ENCODE measurements at regions not wholly inside any gene's neighbourhood (a gene's known extent, or its start where the extent isn't known, plus 50 kb on each side); places are given as distances from the start of the nearest gene placed in this dataset.
A peak's percentile ranks its signal among the peaks of the same experiment; 100 is the strongest.

- Histone ChIP-seq H3K27me3 (ENCODE audit: low read depth, low read length) (no peaks in the 10 kb centered on the region), H2AFZ (ENCODE audit: low read depth, low read length) (peak overlapping the region; percentile 56; the same call in 1 of the 2 replicates), H4K20me1 (ENCODE audit: insufficient read depth, low read length) (no peaks in the 10 kb centered on the region), H3K4me3 (ENCODE audit: low read length) (peak overlapping the region; percentile 68), H3K36me3 (replicated peaks; ENCODE audit: low read depth, low read length) (peaks cover 16% of the 10 kb centered on the region), H3K9ac (ENCODE audit: low read length) (peak overlapping the region; percentile 70), H3K27ac (ENCODE audit: low read length) (peak overlapping the region; percentile 95), H3K4me2 (ENCODE audit: low read length) (peak overlapping the region; percentile 83), H3K4me1 (ENCODE audit: low read length) (peaks cover 56% of the 10 kb centered on the region), H3K79me2 (ENCODE audit: low read length) (no peaks in the 10 kb centered on the region), H3K9me3 (ENCODE audit: insufficient read depth, low read length) (no peaks in the 10 kb centered on the region; the same call in 1 of the 2 replicates)
- TF ChIP-seq CTCF (IDR thresholded peaks at IDR 0.05; ENCODE audit: low read depth, low read length) (no peak), EZH2phosphoT487 (IDR thresholded peaks at IDR 0.05; ENCODE audit: low read depth) (no peak)
These were observed 244.6 kb upstream of the ANO3 start for GRCh38 chr11:26087120-26087935.

DNA sequence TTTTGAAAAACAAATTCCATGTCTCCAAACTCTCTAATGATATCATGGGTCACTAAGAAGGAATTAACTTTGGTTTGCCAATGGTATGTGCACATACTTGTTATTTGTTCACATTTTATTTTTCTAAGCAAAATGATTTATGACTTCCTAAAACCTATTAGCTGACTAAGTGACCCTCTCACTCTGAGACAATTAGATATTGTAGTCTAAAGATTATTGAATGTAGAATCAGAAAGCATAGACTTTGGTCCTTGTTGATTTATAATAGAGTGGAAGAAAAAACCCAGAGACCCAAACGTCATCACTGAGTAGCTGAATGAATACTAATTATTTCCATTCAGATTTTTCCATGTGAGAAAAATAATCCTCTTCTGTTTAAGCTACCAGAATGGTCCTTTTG lies 243.5 kb upstream of the ANO3 start:
- H3K4me1 ChIP-seq (ENCODE audit: low read length) = peaks cover 65% of the 10 kb centered on the region
- H4K20me1 ChIP-seq (ENCODE audit: insufficient read depth, low read length) = no peaks in the 10 kb centered on the region
- H3K79me2 ChIP-seq (ENCODE audit: low read length) = no peaks in the 10 kb centered on the region
- H3K9ac ChIP-seq (ENCODE audit: low read length) = peak overlapping the region; percentile 70; the same call in 1 of the 2 replicates
- no peak overlapping the region for H3K4me3 ChIP-seq (ENCODE audit: low read length)
- H3K27me3 ChIP-seq (ENCODE audit: low read depth, low read length) = no peaks in the 10 kb centered on the region
- H3K36me3 ChIP-seq (replicated peaks; ENCODE audit: low read depth, low read length) = peaks cover 16% of the 10 kb centered on the region
- peak overlapping the region; percentile 95 for H3K27ac ChIP-seq (ENCODE audit: low read length)
- no peaks in the 10 kb centered on the region; the same call in 1 of the 2 replicates for H3K9me3 ChIP-seq (ENCODE audit: insufficient read depth, low read length)
- TF ChIP-seq EZH2phosphoT487 (IDR thresholded peaks at IDR 0.05; ENCODE audit: low read depth) (no peak), CTCF (IDR thresholded peaks at IDR 0.05; ENCODE audit: low read depth, low read length) (no peak)
- no peak overlapping the region for H3K4me2 ChIP-seq (ENCODE audit: low read length)
- H2AFZ ChIP-seq (ENCODE audit: low read depth, low read length) = peak overlapping the region; percentile 34; the same call in 1 of the 2 replicates

GRCh38 chr11:26090651-26091050 lies 241.3 kb upstream of the ANO3 start:
- H4K20me1 ChIP-seq (ENCODE audit: insufficient read depth, low read length) = no peaks in the 10 kb centered on the region
- H3K9ac ChIP-seq (ENCODE audit: low read length) = no peak overlapping the region
- H3K79me2 ChIP-seq (ENCODE audit: low read length) = no peaks in the 10 kb centered on the region
- no peaks in the 10 kb centered on the region; the same call in 1 of the 2 replicates for H3K9me3 ChIP-seq (ENCODE audit: insufficient read depth, low read length)
- TF ChIP-seq CTCF (IDR thresholded peaks at IDR 0.05; ENCODE audit: low read depth, low read length) (no peak), EZH2phosphoT487 (IDR thresholded peaks at IDR 0.05; ENCODE audit: low read depth) (no peak)
- no peak overlapping the region for H3K4me3 ChIP-seq (ENCODE audit: low read length)
- H3K4me2 ChIP-seq (ENCODE audit: low read length) = no peak overlapping the region
- H3K36me3 ChIP-seq (replicated peaks; ENCODE audit: low read depth, low read length) = peaks cover 16% of the 10 kb centered on the region
- no peak overlapping the region for H3K27ac ChIP-seq (ENCODE audit: low read length)
- peaks cover 65% of the 10 kb centered on the region for H3K4me1 ChIP-seq (ENCODE audit: low read length)
- H2AFZ ChIP-seq (ENCODE audit: low read depth, low read length) = no peak overlapping the region
- no peaks in the 10 kb centered on the region for H3K27me3 ChIP-seq (ENCODE audit: low read depth, low read length)

DNA sequence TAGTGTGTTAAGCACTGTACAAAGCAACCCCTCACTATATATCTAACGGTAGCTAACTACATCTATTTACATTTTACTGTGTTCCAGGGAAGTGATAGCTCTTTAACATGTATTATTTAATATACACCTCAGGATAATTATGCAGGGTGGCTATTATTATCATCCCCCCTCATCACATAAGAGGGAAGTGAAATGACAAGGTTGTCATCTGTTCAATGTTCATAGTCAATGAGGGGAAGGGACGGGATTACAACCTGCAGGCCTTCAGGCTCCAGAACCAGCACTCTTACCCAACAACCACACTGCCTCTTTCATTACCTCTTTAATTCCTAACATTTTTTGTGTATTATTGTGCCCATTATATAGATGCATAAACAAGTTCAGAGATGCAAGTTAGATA lies 238.7 kb upstream of the ANO3 start:
- peaks cover 41% of the 10 kb centered on the region for H3K4me1 ChIP-seq (ENCODE audit: low read length)
- H3K27ac ChIP-seq (ENCODE audit: low read length) = peak overlapping the region; percentile 59
- no peaks in the 10 kb centered on the region for H3K27me3 ChIP-seq (ENCODE audit: low read depth, low read length)
- H4K20me1 ChIP-seq (ENCODE audit: insufficient read depth, low read length) = no peaks in the 10 kb centered on the region
- no peak for TF ChIP-seq EZH2phosphoT487 (IDR thresholded peaks at IDR 0.05; ENCODE audit: low read depth)
- no peak for TF ChIP-seq CTCF (IDR thresholded peaks at IDR 0.05; ENCODE audit: low read depth, low read length)
- peak overlapping the region; percentile 20; the same call in 1 of the 2 replicates for H3K9ac ChIP-seq (ENCODE audit: low read length)
- H3K36me3 ChIP-seq (replicated peaks; ENCODE audit: low read depth, low read length) = peaks cover 11% of the 10 kb centered on the region
- H3K9me3 ChIP-seq (ENCODE audit: insufficient read depth, low read length) = no peaks in the 10 kb centered on the region; the same call in 1 of the 2 replicates
- H3K79me2 ChIP-seq (ENCODE audit: low read length) = no peaks in the 10 kb centered on the region
- H3K4me3 ChIP-seq (ENCODE audit: low read length) = no peak overlapping the region
- peak overlapping the region; percentile 49 for H3K4me2 ChIP-seq (ENCODE audit: low read length)
- peak overlapping the region; percentile 88 for H2AFZ ChIP-seq (ENCODE audit: low read depth, low read length)
